ENCODE measurements at regions not wholly inside any gene's neighbourhood (a gene's known extent, or its start where the extent isn't known, plus 50 kb on each side); places are given as distances from the start of the nearest gene placed in this dataset.
"Not testable (repeated sequence)": the region's sequence is repeated elsewhere in the genome, so short reads cannot be mapped to it uniquely, and the experiment has no call there.

DNA sequence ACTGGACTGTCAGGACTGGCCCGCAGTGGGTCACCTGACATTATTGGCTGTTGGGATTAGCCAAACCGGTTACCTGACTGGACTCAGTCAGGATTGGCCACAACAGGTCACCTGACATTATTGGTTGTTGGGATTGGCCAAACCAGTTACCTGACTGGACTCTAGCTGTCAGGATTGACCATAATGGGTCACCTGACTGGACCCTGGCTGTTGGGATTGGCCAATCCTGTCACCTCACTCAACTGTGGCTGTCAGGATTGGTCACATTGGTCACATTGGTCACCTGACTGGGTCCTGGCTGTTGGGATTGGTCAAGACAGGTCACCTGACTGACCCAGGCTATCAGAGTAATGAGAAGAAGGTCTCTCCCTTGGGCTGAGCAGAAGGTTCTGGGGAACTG, 207.7 kb upstream of the SDK2 start:
- Histone ChIP-seq H3K9ac (ENCODE audit: low read length) (no peak overlapping the region), H2AFZ (ENCODE audit: low read depth, low read length) (peak overlapping the region; percentile 5), H2AK5ac (ENCODE audit: low read length, severe bottlenecking) (no peak overlapping the region), H2BK5ac (ENCODE audit: low read depth, low read length, poor library complexity, severe bottlenecking) (no peak overlapping the region), H4K8ac (ENCODE audit: low read length) (no peak overlapping the region), H3K18ac (ENCODE audit: low read depth in 1 of 2, low read length in 2 of 2) (no peak overlapping the region), H3K4me3 (ENCODE audit: insufficient read depth in 1 of 2, low read depth in 1 of 2, low read length in 2 of 2) (no peak overlapping the region), H3K23ac (ENCODE audit: low read length in 2 of 2) (no peak overlapping the region), H3K4me1 (ENCODE audit: control insufficient read depth, insufficient read depth, low read depth, low read length) (no peaks in the 10 kb centered on the region), H4K91ac (ENCODE audit: low read length) (no peak overlapping the region), H3K4me2 (ENCODE audit: low read length, poor library complexity, severe bottlenecking) (no peak overlapping the region), H2BK120ac (ENCODE audit: low read depth, low read length) (no peak overlapping the region), H3K9me3 (ENCODE audit: control insufficient read depth, low read length) (peaks cover 19% of the 10 kb centered on the region), H2BK15ac (ENCODE audit: low read depth, poor library complexity, severe bottlenecking) (no peak overlapping the region), H3K27ac (ENCODE audit: low read length, poor library complexity, severe bottlenecking) (no peak overlapping the region), H3K4ac (ENCODE audit: low read depth in 1 of 2, low read length in 2 of 2) (no peak overlapping the region), H3K14ac (ENCODE audit: low read length in 2 of 2) (no peak overlapping the region), H2BK12ac (ENCODE audit: low read length in 2 of 2) (no peak overlapping the region), H3K36me3 (ENCODE audit: control insufficient read depth in 1 of 2, insufficient read depth in 2 of 2, low read depth in 1 of 2, low read length in 2 of 2) (no peaks in the 10 kb centered on the region), H3K27me3 (ENCODE audit: control insufficient read depth in 1 of 2, insufficient read depth in 1 of 2, low read length in 2 of 2) (peaks cover 0 to 67% of the 10 kb centered on the region in 2 experiments), H3K79me1 (replicated peaks; ENCODE audit: low read length, poor library complexity, severe bottlenecking) (no peaks in the 10 kb centered on the region)
- WGBS: 72% methylated on average over 2 of the region's 2 CpGs
- DNase-seq: no peak

- H3K9ac ChIP-seq (ENCODE audit: low read length): no peak overlapping the region
- no peak overlapping the region for H3K4me2 ChIP-seq (ENCODE audit: low read length, poor library complexity, severe bottlenecking)
- H4K91ac ChIP-seq (ENCODE audit: low read length): no peak overlapping the region
- no peaks in the 10 kb centered on the region for H3K79me1 ChIP-seq (replicated peaks; ENCODE audit: low read length, poor library complexity, severe bottlenecking)
- peaks cover 19% of the 10 kb centered on the region for H3K9me3 ChIP-seq (ENCODE audit: control insufficient read depth, low read length)
- no peak for DNase-seq
- H3K27ac ChIP-seq (ENCODE audit: low read length, poor library complexity, severe bottlenecking): no peak overlapping the region
- H2BK5ac ChIP-seq (ENCODE audit: low read depth, low read length, poor library complexity, severe bottlenecking): no peak overlapping the region
- H2BK12ac ChIP-seq (ENCODE audit: low read length in 2 of 2): no peak overlapping the region
- no peak overlapping the region for H3K14ac ChIP-seq (ENCODE audit: low read length in 2 of 2)
- no peaks in the 10 kb centered on the region for H3K4me1 ChIP-seq (ENCODE audit: control insufficient read depth, insufficient read depth, low read depth, low read length)
- H4K8ac ChIP-seq (ENCODE audit: low read length): no peak overlapping the region
- WGBS: 79% methylated on average over 15 of the region's 15 CpGs
- H3K4ac ChIP-seq (ENCODE audit: low read depth in 1 of 2, low read length in 2 of 2): no peak overlapping the region
- no peak overlapping the region for H2AFZ ChIP-seq (ENCODE audit: low read depth, low read length)
- H3K27me3 ChIP-seq (ENCODE audit: control insufficient read depth in 1 of 2, insufficient read depth in 1 of 2, low read length in 2 of 2): peaks cover 0 to 72% of the 10 kb centered on the region in 2 experiments
- H2AK5ac ChIP-seq (ENCODE audit: low read length, severe bottlenecking): no peak overlapping the region
- H3K23ac ChIP-seq (ENCODE audit: low read length in 2 of 2): no peak overlapping the region
- no peak overlapping the region for H2BK15ac ChIP-seq (ENCODE audit: low read depth, poor library complexity, severe bottlenecking)
- no peak overlapping the region for H3K18ac ChIP-seq (ENCODE audit: low read depth in 1 of 2, low read length in 2 of 2)
- H3K36me3 ChIP-seq (ENCODE audit: control insufficient read depth in 1 of 2, insufficient read depth in 2 of 2, low read depth in 1 of 2, low read length in 2 of 2): no peaks in the 10 kb centered on the region
- H2BK120ac ChIP-seq (ENCODE audit: low read depth, low read length): no peak overlapping the region
- H3K4me3 ChIP-seq (ENCODE audit: insufficient read depth in 1 of 2, low read depth in 1 of 2, low read length in 2 of 2): no peak overlapping the region
Observed at GRCh38 chr17:73855720-73856333, 211.6 kb upstream of the SDK2 start.

DNA sequence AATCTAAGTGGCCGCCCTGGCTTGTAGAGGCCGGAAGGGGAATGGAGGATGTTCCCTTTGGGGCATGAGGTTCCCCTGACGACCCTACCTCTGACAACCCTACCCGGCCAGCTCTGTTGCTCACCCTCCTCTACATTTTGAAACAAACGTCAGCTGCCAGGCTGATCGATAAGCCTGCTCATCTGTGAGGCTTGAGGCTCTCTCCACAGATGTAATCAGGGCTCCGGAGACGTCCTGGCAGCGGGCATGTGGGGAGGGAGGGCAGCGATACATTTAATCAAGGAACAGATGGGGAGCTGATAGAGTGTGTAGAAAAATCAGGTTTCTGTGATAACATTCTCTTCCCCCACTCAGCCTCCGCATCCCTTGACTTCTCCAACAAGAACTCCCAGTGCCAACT, 212.3 kb upstream of the SDK2 start:
- 91% methylated on average over 5 of the region's 11 CpGs for WGBS
- H3K4me3 ChIP-seq (ENCODE audit: insufficient read depth in 1 of 2, low read depth in 1 of 2, low read length in 2 of 2): no peak overlapping the region
- no peak overlapping the region for H3K23ac ChIP-seq (ENCODE audit: low read length in 2 of 2)
- H3K27ac ChIP-seq (ENCODE audit: low read length, poor library complexity, severe bottlenecking): no peak overlapping the region
- no peaks in the 10 kb centered on the region for H3K79me1 ChIP-seq (replicated peaks; ENCODE audit: low read length, poor library complexity, severe bottlenecking)
- peaks cover 19% of the 10 kb centered on the region for H3K9me3 ChIP-seq (ENCODE audit: control insufficient read depth, low read length)
- peaks cover 0 to 71% of the 10 kb centered on the region in 2 experiments for H3K27me3 ChIP-seq (ENCODE audit: control insufficient read depth in 1 of 2, insufficient read depth in 1 of 2, low read length in 2 of 2)
- H3K4me1 ChIP-seq (ENCODE audit: control insufficient read depth, insufficient read depth, low read depth, low read length): no peaks in the 10 kb centered on the region
- no peak overlapping the region for H4K91ac ChIP-seq (ENCODE audit: low read length)
- H3K9ac ChIP-seq (ENCODE audit: low read length): no peak overlapping the region
- H2BK5ac ChIP-seq (ENCODE audit: low read depth, low read length, poor library complexity, severe bottlenecking): no peak overlapping the region
- H2AK5ac ChIP-seq (ENCODE audit: low read length, severe bottlenecking): no peak overlapping the region
- H2BK120ac ChIP-seq (ENCODE audit: low read depth, low read length): no peak overlapping the region
- H3K4ac ChIP-seq (ENCODE audit: low read depth in 1 of 2, low read length in 2 of 2): no peak overlapping the region
- H2AFZ ChIP-seq (ENCODE audit: low read depth, low read length): no peak overlapping the region
- no peak overlapping the region for H2BK15ac ChIP-seq (ENCODE audit: low read depth, poor library complexity, severe bottlenecking)
- H3K14ac ChIP-seq (ENCODE audit: low read length in 2 of 2): no peak overlapping the region
- DNase-seq: no peak
- H3K4me2 ChIP-seq (ENCODE audit: low read length, poor library complexity, severe bottlenecking): no peak overlapping the region
- H3K18ac ChIP-seq (ENCODE audit: low read depth in 1 of 2, low read length in 2 of 2): no peak overlapping the region
- no peak overlapping the region for H4K8ac ChIP-seq (ENCODE audit: low read length)
- H3K36me3 ChIP-seq (ENCODE audit: control insufficient read depth in 1 of 2, insufficient read depth in 2 of 2, low read depth in 1 of 2, low read length in 2 of 2): no peaks in the 10 kb centered on the region
- no peak overlapping the region for H2BK12ac ChIP-seq (ENCODE audit: low read length in 2 of 2)

DNA sequence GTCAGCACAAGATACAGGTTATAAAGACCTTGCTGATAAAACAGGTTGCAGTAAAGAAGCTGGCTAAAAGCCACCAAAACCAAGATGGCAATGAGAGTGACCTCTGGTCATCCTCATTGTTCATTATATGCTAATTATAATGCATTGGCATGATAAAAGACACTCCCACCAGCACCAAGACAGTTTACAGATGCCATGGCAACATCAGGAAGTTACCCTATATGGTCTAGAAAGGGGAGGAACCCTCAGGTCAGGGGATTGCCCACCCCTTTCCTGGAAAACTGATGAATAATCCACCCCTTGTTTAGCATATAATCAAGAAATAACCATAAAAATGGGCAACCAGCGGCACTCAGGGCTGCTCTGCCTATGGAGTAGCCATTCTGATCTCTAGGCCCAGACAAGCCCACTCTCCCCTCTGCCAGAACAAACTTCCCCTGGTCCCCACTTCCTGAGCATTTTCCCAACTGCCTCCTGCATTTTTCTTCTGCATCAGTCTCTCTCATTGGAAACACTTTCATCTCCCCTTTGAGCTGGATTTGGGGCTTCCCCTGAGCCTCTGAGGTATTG, 215.3 kb upstream of the SDK2 start:
- H2AFZ ChIP-seq (ENCODE audit: low read depth, low read length); H3K27ac ChIP-seq (ENCODE audit: low read length, poor library complexity, severe bottlenecking); H3K4me3 ChIP-seq (ENCODE audit: insufficient read depth in 1 of 2, low read depth in 1 of 2, low read length in 2 of 2); H3K4me2 ChIP-seq (ENCODE audit: low read length, poor library complexity, severe bottlenecking); H3K9ac ChIP-seq (ENCODE audit: low read length); H2BK12ac ChIP-seq (ENCODE audit: low read length in 2 of 2); H2AK5ac ChIP-seq (ENCODE audit: low read length, severe bottlenecking); H3K4ac ChIP-seq (ENCODE audit: low read depth in 1 of 2, low read length in 2 of 2); H3K18ac ChIP-seq (ENCODE audit: low read depth in 1 of 2, low read length in 2 of 2); DNase-seq; H3K9me3 ChIP-seq (ENCODE audit: control insufficient read depth, low read length); H4K91ac ChIP-seq (ENCODE audit: low read length); H3K14ac ChIP-seq (ENCODE audit: low read length in 2 of 2); H3K4me1 ChIP-seq (ENCODE audit: control insufficient read depth, insufficient read depth, low read depth, low read length); H3K79me1 ChIP-seq (replicated peaks; ENCODE audit: low read length, poor library complexity, severe bottlenecking); H3K36me3 ChIP-seq (ENCODE audit: control insufficient read depth in 1 of 2, insufficient read depth in 2 of 2, low read depth in 1 of 2, low read length in 2 of 2); H2BK120ac ChIP-seq (ENCODE audit: low read depth, low read length); H2BK5ac ChIP-seq (ENCODE audit: low read depth, low read length, poor library complexity, severe bottlenecking); H4K8ac ChIP-seq (ENCODE audit: low read length); H2BK15ac ChIP-seq (ENCODE audit: low read depth, poor library complexity, severe bottlenecking); H3K23ac ChIP-seq (ENCODE audit: low read length in 2 of 2): not testable (repeated sequence)
- WGBS: 72% methylated on average over 1 of the region's 1 CpG
- H3K27me3 ChIP-seq (ENCODE audit: control insufficient read depth in 1 of 2, insufficient read depth in 1 of 2, low read length in 2 of 2): peaks cover 0 to 66% of the 10 kb centered on the region in 2 experiments

All from mesenchymal stem cell (in vitro differentiated cells and primary cell).